Hematopoietic multipotent progenitor cell treated with erythropoietin and hydrocortisone succinate and interleukin-3 and kit ligand, for 15 days (in vitro differentiated cells): ENCODE measurements at regions not wholly inside any gene's neighbourhood (a gene's known extent, or its start where the extent isn't known, plus 50 kb on each side); places are given as distances from the start of the nearest gene placed in this dataset.

ENCODE experiments used
- DNase-seq: peaks from one replicate; pipeline ENCODE4 v3.0.0-alpha.2; 2015; ENCODE audit warnings: low spot score

DNA sequence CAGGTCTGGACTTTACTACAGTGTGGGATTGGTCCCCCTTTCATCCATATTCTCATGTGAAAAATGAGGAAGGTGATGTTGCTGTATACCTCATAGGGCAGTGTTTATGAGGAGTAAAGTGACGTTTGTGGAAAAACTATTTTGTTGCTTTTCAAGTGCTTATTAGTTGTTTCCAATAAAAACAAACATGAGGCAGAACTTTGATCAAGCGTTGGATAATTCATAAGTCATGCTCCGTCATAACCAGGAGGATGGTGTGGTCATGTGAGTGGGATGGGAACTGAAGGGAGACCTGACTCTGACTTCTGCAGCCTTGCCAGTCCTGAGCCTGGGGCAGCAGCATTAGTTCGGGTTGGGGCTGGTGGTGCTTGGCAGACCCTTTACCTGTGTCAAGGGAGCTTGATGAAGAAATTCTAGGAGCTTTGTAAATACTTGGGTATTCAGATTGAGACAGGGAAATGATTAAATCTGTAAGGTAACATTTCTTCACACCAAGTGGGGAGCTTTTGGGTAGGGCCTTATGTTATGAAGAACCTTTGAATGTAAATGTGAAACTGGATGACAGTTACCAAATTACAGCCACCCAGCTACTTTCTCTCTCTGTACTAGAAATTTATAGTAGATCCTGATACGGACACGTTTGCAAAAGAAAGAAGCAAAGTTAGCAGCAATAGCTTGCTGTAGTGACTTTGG lies 462.4 kb upstream of the RGS6 start:
- no peak for DNase-seq

- DNase-seq: no peak
Observed at GRCh38 chr14:71471634-71472355, 460.4 kb upstream of the RGS6 start.

DNA sequence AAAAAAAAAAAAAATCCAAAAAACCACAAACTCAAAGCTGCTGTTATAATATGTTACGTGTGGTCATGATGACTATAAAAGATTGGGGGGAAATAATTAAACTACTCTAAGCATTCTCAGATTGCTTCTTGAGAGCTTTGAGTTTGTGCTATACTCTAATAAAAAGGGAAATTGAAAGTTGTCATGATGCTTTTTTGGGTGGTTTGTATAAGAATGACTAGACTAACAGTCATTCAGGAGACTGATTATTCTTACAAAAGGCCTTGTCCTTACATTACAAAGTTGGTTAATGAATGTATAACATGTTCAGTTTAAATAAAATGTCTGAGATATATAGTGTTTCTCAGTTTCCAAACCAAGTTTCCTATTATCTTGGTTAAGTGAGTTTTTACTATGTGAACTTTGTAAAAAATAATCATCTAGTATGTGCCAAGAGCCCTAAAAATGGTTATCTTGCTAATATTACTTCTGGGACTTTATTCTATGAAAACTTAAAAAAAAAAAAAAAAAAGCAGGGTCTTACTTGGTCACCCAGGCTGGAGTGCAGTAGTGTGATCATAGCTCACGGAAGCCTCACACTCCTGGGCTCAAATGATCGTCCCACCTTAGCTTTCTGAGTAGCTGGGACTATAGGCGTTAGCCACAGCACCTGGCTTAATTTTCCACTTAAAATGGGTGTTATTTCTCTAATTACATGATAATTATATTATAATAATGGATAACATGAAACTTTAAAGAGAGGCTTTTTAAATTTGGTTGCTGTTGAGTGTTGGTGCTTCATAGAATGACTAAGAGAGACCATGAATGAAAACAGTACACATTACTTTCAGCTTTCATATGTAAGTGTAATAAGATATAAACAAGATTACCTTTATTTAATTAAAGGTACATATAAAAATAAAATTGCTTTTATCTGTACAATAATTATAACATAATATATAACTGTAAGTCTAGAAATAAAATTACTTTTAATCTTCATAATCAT lies 459.6 kb upstream of the RGS6 start:
- DNase-seq: no peak

GRCh38 chr14:71473843-71474242 lies 458.4 kb upstream of the RGS6 start:
- no peak for DNase-seq

DNA sequence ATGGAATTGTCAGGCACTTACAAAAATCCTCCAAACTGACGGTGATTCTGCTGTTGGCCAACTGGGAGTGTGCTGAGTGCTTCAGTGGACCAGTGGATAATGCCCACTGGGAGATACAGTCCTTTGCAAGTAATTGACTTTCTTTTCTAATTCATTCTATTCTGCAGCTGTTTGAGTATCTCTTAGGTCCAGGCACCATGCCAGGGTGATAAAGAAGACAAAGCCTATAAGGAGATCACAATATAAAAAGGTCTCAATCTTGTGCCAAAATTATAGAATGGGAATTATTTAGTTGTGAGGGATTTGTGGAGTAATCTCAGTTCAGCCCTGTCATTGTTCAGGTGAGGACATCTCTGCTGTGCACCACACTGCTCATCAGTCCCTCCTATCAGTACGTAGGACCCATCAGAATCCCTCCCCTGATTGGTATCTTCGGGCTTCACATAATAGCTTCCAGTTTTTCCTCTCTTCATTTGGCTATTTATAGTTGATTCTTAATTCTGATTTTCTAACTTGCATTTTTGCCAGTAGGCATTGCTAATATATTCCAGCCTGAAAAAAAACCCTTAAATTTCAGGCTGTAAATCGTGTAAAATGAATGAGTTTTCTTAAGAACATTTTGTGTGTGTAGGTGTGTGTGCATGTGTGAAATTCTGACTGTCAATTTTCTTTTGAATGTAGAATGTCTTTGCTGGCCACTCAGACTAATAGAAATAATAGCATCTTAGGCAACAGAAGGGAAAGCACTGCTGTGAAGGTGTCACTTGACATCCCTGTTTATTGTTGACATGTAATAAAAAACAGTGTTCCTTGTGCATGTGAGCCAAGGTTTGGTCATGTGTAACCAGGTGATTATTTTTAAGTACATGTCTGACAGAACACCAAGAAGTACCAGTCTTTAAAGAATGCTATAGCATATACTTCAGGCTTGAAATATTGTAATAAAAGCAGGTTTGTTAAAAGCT lies 457.6 kb upstream of the RGS6 start:
- DNase-seq: no peak

DNA sequence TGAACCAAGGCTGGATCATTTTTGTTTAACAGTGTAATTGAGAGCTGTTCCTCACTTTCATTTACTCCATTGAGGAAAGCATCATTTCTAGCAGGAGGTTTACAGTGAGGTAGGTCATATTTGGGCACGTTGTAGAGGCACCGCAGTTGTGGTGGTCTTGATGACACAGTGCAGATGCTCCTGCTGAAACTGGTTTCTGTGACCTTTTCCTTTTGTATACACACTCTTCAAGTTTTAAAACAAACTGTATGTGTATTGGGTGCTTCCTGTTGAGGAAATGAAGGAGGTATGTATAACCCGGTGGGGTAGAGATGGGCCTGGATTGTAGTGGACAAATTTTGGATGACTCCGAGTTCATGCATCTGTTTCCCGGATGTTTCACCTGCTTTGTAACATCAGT lies 456.3 kb upstream of the RGS6 start:
- no peak for DNase-seq

DNA sequence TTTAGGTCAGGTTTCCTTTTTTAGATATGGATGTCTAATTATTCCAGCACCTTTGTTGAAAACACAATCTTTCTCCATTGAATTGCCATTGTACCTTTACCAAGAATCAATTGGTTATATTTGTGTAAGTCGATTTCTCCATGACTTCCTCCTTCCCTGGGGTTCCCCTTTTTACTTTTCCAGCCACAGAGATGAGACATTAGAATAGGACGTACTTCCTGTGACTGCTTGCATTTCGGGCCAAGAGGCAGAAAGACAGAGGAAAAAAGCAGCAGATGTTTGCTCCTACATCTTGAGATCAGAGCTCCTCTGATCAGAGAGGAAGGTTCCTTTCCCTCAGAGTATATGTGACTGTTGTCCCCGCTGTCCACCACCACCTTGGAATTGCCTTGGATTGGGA lies 453.7 kb upstream of the RGS6 start:
- DNase-seq: no peak

DNA sequence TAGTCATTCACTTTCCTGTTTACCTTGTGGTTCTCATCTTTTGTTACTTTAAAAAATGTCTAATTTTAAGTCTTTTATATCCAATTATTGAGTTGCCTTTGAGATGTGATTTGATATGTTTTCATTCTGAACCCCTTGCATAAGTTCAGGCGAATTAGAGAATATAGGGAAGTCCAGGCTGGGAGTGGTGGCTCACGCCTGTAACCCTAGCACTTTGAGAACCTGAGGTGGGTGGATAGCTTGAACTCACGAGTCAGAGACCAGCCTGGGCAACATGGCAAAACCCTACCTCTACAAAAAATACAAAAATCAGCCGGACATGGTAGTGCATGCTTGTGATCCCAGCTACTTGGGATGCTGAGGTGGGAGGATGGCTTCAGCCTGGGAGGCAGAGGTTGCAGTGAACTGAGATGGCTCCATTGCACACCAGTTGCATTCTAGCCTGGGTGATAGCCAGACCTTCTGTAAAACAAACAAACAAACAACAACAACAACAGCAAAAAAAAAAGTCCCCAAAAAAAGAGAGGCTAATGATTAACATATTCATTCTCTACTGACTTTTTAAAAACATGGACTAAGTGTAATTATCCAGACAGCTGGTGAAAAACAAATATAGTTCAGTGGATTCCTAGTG lies 451.1 kb upstream of the RGS6 start:
- DNase-seq: no peak

DNA sequence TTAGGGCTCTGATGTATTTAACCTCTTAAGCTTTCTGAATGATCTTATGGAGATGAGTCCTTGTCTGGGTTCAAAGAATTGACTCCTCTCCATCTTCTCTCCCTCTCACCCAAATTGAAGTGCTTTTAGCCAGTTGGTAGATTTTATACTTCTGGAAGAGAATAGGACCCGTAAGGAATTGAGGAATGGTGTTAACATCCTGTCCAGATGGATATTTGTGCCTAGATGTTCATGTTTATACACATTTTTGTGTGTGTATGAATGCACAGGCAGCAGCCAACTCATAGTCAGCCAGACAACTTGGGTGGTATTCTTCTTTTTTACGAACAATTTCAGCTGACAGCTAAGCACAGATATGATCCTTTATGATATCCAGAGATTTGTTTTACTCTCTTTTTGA lies 449.6 kb upstream of the RGS6 start:
- no peak for DNase-seq

DNA sequence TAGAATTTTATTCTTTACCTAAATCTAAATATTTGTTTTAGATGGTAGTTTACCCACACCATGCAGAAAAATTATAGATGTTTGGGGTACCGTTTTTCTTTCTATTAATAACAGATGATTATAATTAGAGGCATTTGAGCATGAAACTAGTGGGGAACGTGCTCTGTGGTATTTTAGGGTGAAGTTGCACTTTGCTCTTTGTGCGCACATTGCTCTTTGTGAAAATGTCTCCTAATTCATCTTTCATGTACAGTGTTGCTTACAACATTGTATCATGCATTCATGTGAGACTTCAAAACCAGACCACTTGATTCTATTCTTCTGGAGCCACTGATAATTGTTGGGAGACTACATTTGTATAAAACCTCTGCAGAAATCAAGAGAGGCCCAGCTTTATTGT lies 449.1 kb upstream of the RGS6 start:
- DNase-seq: no peak

DNA sequence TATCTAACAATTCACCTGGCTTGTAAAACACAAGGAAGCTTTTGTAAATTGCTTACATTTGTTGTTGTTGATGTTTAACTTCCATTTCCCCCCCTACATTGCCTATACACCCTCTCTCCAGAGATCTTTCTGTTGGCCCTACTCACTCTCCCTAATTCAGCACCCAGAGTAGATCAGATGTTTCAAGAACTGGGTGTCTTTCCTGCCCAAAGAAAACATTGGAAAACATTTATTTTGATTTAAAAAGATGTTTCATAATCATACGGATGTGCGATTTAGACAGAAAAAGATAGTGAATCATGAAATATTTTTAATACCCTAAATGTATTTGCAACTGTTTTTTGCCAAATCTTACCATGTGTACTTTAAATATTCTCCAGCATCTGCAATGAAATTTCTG lies 446.4 kb upstream of the RGS6 start:
- no peak for DNase-seq

DNA sequence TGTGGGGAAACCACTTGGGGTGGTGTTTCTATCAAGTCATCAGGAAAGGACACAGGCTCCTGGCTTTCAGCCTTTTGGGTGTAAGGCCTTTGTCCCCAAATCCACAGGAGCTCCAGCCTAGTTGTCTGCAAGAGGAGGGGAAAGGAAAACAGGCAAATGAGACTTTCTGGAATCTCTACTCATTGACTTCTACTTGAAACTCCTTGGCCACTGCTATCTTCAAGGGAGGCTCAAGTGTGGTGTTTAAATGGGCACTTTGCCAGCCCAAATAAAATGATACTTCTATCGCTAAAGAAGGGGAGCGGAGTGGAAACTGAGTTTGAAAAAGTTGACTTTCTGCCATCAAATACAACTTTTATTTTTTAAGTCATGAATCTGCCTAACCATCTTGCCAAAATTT lies 445.9 kb upstream of the RGS6 start:
- no peak for DNase-seq

DNA sequence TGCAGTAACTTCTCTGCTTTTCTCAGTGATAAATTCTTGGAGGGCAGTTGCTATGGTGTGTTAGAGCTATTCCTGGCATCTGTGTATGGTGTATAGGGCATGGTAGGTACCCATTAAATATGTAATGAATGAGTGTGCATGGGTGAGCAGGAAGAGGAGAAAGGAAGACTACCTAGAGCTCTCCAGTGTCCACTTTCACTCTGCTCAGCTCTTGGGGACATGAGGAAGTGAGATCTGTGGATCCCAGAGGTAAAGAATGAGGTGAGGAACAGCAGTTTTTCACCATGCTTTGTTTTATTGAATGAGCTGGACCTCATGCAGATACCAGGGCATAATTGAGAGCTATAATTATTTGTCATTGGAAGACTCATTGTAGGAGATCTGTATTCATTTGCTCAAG lies 444.8 kb upstream of the RGS6 start:
- DNase-seq: no peak

DNA sequence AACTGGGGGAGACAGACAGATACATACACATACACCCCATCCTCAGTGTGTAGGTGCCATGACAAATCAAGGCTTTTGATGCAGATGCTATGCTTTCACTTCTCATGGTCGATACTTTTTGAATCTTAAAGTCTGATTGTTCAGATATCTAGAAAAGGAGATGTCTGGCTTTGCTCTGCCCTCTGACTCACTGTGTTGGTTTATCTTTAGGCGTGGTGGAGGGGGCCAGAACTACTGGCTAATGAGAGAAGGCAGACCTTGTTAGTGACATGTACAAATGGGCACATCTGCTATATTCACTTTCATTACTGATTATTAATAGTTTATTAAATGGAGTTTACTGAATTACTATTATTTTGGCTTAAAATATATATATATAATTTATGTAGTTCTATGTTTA lies 444.3 kb upstream of the RGS6 start:
- DNase-seq: no peak

DNA sequence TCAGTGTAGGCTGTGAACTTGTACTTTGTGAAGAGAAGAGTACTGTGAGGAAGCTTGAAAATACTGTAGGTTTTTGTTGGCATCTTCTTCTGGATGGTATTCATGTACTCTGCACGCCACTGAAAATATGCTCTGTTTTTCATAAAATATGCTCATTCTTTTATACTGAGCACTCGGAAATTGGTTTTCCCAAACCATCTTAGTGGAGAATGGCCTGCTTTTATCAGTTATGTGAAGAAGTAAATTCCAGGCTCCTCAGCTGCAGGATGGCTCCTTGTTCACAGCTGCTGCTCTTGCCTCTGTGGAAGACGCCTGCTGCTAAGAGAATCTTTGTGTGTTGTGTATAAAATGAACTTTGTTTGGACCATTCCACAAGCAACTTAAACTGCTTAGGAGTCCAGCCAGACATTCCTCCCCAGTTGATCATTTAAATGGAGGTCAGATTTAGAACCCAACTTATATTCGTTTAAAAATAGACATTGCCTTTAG lies 443.5 kb upstream of the RGS6 start:
- DNase-seq: no peak

GRCh38 chr14:71489742-71490141 lies 442.5 kb upstream of the RGS6 start:
- no peak for DNase-seq

GRCh38 chr14:71491931-71492330 lies 440.3 kb upstream of the RGS6 start:
- no peak for DNase-seq

- no peak for DNase-seq
Observed at GRCh38 chr14:71492346-71492745, 439.9 kb upstream of the RGS6 start.

GRCh38 chr14:71497645-71498086 lies 434.6 kb upstream of the RGS6 start:
- DNase-seq: no peak

- DNase-seq: no peak
Observed at GRCh38 chr14:71498212-71498611, 434.0 kb upstream of the RGS6 start.

- no peak for DNase-seq
Observed at GRCh38 chr14:71499018-71499417, 433.2 kb upstream of the RGS6 start.
